Neural crest cell (in vitro differentiated cells): ENCODE measurements at regions not wholly inside any gene's neighbourhood (a gene's known extent, or its start where the extent isn't known, plus 50 kb on each side); places are given as distances from the start of the nearest gene placed in this dataset.

ENCODE experiments used
- DNase-seq: peaks from one replicate; pipeline ENCODE4 v3.0.0; 2021; ENCODE audit warnings: low read depth, mixed read lengths, low spot score
- H3K27ac Mint-ChIP-seq: one replicate; pipeline ENCODE4 v1.8.0; 2021; ENCODE audit warnings: mild to moderate bottlenecking, mixed read lengths; ENCODE audit not compliant: unreplicated experiment
- H3K27me3 Mint-ChIP-seq: 2 replicates; pipeline ENCODE4 v1.8.0; 2021; ENCODE audit warnings: low read depth, mild to moderate bottlenecking, mixed read lengths
- H3K36me3 Mint-ChIP-seq: 2 replicates; pipeline ENCODE4 v1.8.0; 2021; ENCODE audit warnings: low read depth, mild to moderate bottlenecking, mixed read lengths
- H3K4me1 Mint-ChIP-seq: 2 replicates; pipeline ENCODE4 v1.8.0; 2021; ENCODE audit warnings: mixed read lengths
- H3K4me3 Mint-ChIP-seq: one replicate; pipeline ENCODE4 v1.8.0; 2021; ENCODE audit warnings: mild to moderate bottlenecking, mixed read lengths
- H3K9me3 Mint-ChIP-seq: 2 replicates; pipeline ENCODE4 v1.8.0; 2021; ENCODE audit warnings: mixed read lengths
- TF ChIP-seq, protein P1 (sequence below): fragments of 200-600 bp; sonication (generic); conservative IDR thresholded peaks from 2 replicates; pipeline ENCODE4 v1.5.0; 2021; ENCODE audit warnings: antibody characterized with exemption, mild to moderate bottlenecking

DNA sequence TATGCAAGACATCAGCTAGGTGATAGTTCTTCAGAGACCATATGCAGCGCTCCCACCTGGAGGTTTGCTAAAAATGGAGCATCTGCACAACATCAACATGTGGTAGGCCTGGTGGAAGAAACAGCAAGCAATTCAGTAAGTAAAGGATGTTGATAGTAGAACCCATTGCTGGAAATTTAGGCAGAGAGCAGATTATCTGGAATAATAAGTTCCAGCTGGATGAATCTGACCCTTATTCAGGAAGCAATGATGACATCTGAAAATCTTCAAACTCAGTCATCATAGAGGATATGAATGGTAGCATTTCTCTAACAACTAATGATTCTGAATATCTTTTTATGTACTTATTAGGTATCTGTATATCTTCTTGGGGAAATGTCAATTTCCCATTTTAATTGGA is 225.2 kb upstream of the ANO3 start:
- Mint-ChIP-seq H3K36me3 (no peaks in the 10 kb centered on the region), H3K9me3 (no peaks in the 10 kb centered on the region), H3K27ac (no peak overlapping the region), H3K4me3 (no peak overlapping the region), H3K4me1 (no peaks in the 10 kb centered on the region), H3K27me3 (no peaks in the 10 kb centered on the region)
- no peak for DNase-seq
- TF ChIP-seq, protein P1, sequence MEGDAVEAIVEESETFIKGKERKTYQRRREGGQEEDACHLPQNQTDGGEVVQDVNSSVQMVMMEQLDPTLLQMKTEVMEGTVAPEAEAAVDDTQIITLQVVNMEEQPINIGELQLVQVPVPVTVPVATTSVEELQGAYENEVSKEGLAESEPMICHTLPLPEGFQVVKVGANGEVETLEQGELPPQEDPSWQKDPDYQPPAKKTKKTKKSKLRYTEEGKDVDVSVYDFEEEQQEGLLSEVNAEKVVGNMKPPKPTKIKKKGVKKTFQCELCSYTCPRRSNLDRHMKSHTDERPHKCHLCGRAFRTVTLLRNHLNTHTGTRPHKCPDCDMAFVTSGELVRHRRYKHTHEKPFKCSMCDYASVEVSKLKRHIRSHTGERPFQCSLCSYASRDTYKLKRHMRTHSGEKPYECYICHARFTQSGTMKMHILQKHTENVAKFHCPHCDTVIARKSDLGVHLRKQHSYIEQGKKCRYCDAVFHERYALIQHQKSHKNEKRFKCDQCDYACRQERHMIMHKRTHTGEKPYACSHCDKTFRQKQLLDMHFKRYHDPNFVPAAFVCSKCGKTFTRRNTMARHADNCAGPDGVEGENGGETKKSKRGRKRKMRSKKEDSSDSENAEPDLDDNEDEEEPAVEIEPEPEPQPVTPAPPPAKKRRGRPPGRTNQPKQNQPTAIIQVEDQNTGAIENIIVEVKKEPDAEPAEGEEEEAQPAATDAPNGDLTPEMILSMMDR, result no peak

DNA sequence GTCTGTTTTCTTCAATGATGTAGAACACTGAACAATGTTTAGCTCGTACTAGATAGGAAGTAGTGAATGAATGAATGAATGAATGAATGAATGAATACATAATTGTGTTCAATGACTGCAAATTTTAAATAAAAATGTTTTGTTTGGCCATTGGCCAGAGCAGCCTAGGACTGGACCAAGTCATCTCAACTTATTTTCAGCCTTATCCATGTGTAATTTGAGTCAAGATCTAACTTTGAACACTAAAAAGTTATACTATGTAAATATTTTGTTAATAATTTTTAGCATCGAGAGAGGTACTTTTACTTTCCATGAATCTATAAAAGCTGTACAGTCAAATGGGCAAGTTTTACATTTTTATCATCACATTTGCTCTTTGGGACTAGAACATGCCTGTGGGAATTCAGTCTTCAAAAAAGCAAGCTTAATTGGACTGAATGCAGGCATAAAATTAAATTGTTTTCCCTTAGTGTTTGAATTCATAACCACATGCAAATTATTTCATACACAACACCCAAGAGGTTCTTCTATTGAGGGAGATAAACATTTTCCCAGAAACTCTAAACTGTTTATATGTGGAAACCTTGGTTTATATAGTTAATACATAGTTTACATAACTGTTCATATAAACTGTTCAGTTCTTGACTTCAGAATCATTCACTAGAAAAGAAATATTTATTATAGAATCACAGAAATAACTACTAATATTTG is 222.1 kb upstream of the ANO3 start:
- TF ChIP-seq, protein P1, result no peak
- H3K9me3 Mint-ChIP-seq, result no peaks in the 10 kb centered on the region
- H3K27me3 Mint-ChIP-seq, result no peaks in the 10 kb centered on the region
- no peaks in the 10 kb centered on the region for H3K4me1 Mint-ChIP-seq
- no peak for DNase-seq
- no peak overlapping the region for H3K27ac Mint-ChIP-seq
- no peaks in the 10 kb centered on the region for H3K36me3 Mint-ChIP-seq
- H3K4me3 Mint-ChIP-seq, result no peak overlapping the region

DNA sequence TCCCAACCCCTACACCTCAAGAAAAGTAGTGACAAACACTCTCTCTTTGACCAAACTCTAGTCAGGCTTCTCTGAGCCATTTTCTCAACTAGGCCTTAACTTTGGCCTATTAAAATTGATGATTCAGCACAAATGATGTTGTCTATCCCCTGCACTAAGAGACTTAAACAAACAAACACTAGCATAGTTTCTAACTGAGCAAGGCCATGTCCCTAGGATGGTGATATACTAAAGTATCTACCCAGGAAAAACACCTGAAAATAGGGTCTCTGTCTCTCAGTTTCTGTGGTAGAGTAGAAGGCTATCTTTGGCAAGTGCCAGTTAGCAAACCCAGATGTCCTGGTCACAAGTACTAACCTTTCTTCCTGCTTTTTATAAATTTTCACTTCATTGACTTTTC is 219.7 kb upstream of the ANO3 start:
- Mint-ChIP-seq H3K4me1 (no peaks in the 10 kb centered on the region), H3K27ac (no peak overlapping the region), H3K9me3 (no peaks in the 10 kb centered on the region), H3K36me3 (no peaks in the 10 kb centered on the region), H3K4me3 (no peak overlapping the region), H3K27me3 (no peaks in the 10 kb centered on the region)
- TF ChIP-seq, protein P1, result no peak
- no peak for DNase-seq

DNA sequence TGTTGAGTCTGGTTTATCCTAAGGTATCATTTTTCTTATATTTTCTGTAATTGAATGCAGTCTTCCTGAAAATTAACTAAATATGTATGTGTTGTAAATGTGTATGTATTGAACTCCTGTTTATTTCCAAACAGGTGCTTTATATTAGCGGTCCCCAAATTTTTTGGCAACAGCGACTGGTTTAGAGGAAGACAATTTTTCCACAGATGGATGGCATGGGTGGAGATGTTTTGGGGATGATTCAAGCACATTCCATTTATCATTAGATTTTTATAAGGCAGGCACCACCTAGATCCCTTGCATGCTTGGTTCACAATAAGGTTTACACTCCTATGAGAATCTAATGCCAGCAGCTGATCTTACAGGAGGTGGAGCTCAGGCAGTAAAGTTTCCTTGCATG is 210.5 kb upstream of the ANO3 start:
- Mint-ChIP-seq H3K27me3 (no peaks in the 10 kb centered on the region), H3K4me1 (no peaks in the 10 kb centered on the region), H3K36me3 (no peaks in the 10 kb centered on the region), H3K4me3 (no peak overlapping the region), H3K9me3 (no peaks in the 10 kb centered on the region), H3K27ac (no peak overlapping the region)
- DNase-seq, result no peak
- TF ChIP-seq, protein P1, result no peak

DNA sequence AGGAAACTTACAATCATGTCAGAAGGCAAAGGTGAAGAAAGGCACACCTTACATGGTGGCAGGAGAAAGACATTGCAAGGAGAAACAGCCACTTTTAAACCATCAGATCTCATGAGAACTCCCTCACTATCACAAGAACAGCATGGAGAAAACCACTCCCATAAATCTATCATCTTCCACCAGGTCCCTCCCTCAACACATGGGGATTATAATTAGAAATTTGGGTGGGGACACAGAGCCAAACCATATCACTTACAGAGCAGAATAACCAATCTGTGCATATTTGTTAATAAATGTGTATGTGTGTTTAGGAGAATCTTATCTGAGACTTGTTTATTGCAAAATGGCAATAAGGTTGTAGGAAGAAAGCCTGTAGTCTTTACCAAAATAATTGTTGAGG is 205.2 kb upstream of the ANO3 start:
- DNase-seq, result no peak
- no peaks in the 10 kb centered on the region for H3K4me1 Mint-ChIP-seq
- H3K27me3 Mint-ChIP-seq, result no peaks in the 10 kb centered on the region
- no peak overlapping the region for H3K27ac Mint-ChIP-seq
- H3K4me3 Mint-ChIP-seq, result no peak overlapping the region
- no peaks in the 10 kb centered on the region for H3K36me3 Mint-ChIP-seq
- no peaks in the 10 kb centered on the region for H3K9me3 Mint-ChIP-seq
- TF ChIP-seq, protein P1, result no peak
